ENCODE measurements at regions not wholly inside any gene's neighbourhood (a gene's known extent, or its start where the extent isn't known, plus 50 kb on each side); places are given as distances from the start of the nearest gene placed in this dataset.

DNA sequence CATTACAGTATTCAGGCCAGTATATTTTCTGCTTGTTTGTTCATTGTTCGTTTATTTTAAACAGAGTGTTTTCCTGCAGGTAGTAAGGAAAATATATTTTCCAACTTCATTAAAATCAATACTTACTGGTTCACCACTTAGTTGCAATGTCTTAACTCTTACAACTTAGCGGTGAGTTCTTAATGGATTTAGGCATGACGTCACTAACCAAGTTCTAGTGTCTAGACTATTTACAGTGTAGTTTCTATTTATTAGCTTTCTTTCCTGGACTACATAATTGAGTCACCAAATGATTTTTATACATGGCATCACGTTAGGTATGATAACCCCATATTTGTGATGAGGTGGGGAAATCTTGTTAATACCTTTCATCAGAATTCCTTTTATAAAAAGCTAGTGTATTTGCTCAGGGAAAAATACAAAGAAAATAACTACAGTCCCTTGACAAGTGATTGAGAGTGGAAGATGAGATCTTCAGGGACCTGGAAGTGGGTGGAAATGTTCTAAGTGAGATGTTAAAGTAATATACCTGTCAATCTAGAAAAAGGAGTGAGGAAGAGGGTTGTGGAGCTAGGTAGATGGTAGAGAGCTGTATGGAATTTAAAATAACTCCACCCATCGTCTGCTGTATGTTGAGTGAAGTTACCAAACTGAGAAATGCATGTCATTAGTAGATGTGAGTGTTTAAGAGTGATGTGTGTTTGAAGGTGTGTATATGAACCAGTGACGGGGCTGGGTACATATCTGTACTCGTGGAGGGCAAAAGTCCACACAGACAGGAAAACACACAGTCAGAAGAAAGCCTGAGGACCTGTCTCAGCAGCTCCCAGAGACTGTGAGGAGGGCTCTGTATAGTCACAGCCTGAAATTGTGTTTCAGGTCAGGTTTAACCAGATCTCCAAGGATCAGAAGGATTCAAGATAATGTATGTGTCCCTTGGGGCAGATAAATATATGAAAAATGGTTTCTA lies 197.6 kb upstream of the ADAMTS5 start:
- no peak for DNase-seq (ENCODE audit: low spot score)

DNA sequence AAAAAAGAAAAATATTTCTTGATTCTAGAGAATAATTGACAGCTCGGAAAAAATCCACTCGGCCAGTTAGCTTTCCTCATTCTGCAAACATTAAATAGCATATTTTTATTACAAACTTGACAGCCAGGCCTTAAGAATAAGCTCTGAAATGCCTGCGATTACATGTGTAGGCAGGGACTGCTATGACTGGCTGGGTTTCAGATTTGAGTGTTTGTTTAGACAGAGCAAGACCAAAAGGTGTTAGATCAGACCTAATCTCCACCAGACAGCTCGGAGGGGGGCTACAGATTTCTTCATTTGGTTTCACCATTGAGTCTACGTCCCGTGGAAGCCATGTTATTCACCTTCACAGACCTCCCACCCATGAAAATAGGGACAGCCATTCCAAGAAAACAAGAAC lies 192.1 kb upstream of the ADAMTS5 start:
- DNase-seq (ENCODE audit: low spot score): no peak

DNA sequence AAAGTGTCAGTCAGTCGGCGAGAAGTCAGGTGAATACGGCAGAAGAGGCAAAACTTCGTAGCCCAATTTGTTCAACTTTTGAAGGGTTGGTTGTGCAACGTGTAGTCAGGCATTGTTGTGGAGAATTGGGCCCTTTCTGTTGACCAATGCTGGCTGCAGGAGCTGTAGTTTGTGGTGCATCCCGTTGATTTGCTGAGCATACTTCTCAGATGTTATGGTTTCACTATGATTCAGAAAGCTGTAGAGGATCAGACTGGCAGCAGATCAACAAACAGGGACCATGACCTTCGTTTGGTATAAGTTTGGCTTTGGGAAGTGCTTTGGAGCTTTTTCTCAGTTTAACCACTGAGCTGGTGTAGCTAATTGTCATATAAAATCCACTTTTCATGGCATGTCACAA lies 190.2 kb upstream of the ADAMTS5 start:
- DNase-seq (ENCODE audit: low spot score): no peak

DNA sequence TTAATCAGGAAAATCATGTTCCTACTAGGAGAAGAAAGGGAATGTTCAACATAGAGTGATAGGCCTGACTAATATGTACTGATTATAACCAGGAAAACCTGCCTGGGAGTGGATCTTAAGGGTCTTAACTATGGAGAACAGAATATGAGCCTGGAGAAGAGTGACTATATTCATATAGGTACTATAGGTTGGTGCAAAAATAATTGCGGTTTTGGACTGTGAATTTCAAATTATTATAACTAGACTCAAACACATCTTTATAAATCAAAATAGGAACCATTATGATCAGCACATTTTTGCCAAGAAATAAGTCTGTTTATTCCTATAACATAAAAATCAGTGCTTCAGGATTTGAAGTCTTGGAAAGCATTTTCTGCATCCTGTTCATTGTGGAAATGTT lies 189.8 kb upstream of the ADAMTS5 start:
- no peak for DNase-seq (ENCODE audit: low spot score)

DNA sequence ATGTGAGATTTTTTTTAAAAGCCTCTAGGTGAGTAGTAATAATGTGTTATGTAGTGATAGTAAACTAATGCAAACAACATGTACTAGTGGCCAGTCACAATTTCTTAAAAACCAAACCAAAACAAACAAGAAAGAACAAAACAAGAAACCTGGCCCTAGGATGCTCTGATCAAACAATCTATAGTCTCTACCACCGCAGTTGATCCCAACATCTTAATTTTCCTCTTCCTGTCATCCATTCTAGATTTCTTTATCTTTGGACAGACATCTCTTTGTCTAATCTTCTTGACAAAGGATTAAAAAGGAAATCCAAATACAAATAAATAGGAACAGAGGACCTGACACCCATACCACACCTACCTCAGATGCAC lies 188.2 kb upstream of the ADAMTS5 start:
- no peak for DNase-seq (ENCODE audit: low spot score)

DNA sequence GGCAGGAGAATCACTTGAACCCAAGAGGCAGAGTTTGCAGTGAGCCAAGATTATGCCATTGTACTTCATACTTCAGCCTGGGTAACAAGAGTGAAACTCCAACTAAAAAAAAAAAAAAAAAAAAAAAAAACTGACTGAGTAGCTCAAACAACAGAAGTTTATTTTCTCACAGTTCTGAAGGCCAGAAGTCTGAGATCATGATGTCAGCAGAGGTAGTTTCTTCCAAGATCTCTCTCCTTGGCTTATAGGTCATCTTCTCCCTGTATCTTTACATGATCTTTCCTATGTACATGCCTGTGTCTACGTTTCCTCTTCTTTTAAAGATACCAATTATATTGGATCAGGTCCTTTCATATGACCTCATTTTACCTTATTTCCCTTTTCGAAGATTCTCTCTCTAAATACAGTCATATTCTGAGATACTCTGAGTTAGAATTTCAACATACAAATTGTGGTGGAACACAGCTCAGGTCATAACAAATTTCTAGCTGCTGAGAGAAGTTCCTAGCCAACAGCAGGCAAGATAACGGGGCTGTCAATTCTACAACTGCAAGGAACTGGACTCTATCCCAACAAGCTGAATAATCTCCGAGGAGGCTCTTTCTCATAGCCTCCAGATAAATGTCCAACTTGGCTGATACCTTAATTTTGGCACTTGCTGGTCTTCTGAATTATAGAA lies 187.7 kb upstream of the ADAMTS5 start:
- DNase-seq (ENCODE audit: low spot score): no peak

DNA sequence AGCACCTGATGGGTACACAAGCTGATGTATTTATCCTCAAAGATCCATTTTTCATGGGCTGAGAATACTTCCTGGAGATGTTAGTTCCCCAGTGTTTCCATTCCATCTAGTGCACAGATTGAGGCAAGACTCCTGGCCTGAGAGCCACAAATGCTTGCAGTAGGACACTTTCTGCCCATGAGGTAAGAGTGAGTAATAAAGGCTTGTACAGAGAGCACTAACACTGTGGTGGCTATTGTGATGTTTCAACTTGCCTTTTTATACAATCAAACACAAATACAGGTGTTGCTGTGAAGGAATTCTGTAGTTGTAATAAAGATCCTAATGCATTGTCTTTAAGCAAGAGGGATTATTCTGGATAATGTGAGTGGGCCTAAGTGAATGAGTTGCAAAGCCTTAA lies 186.1 kb upstream of the ADAMTS5 start:
- DNase-seq (ENCODE audit: low spot score): no peak

DNA sequence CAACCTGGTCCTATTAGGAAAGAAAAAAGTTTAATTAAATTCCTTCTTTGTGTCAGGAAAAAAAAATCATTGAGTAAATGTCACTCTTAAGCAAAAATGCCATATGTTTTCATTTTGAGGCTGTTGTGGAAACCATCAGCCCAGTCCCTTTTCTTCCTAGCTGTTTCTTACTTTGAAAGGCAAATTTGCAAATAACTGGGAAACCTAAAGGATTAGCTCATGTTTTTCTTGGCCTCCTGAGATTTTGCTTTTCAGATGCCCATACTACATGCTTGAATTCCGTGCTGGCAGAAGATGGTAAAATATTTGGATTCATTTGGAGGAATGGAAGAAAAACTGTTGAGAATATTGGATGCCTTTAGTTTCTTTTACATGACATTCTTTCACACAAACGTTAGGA lies 182.1 kb upstream of the ADAMTS5 start:
- no peak for DNase-seq (ENCODE audit: low spot score)

DNA sequence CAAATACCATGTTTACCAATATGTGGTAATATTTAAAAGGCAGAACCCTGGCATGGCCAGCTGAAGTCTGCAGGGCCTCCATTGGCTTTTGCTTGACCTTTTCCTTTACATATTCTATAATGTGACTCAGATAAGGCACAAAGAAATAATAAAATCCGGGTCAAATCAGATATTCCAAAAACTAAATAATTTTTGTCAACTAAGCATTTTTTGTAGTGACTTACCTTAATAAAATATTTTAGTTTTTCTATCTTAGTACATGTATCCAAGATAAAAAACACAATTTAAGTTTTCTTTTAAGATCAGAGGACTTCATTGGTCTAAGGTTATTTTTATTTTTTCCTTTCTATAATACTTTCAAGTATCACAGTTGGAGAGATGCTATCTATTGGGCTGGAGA lies 179.4 kb upstream of the ADAMTS5 start:
- no peak for DNase-seq (ENCODE audit: low spot score)

DNA sequence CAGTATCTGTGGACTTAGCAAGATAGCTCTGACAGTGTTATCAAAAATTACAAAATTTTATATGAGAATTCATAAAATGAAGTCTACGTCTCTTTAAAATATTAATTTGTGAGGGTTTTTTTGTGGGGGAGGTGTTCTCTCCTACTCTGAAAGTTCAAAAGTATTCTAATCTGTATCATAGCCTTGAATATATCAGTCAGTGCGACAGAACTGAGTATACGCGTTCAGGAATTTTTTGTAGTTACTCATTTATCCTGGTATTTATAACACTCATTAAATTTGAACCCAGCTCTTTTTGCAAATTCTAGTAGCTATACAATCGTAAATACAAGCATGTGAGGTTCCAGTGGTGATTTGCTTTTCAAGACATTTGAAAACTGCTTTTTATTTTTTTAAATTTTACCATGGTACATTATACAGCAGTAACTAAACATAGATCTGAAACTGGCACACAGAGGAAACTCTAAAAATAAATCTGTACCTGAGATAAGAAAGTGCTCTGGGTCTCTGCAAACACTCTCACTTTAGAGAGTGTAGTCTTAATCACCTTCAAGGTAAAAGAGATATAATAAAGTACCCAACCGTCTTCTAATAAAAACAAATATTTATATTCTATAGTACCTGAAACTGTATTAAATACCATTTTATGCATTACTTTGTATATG lies 178.4 kb upstream of the ADAMTS5 start:
- no peak for DNase-seq (ENCODE audit: low spot score)

DNA sequence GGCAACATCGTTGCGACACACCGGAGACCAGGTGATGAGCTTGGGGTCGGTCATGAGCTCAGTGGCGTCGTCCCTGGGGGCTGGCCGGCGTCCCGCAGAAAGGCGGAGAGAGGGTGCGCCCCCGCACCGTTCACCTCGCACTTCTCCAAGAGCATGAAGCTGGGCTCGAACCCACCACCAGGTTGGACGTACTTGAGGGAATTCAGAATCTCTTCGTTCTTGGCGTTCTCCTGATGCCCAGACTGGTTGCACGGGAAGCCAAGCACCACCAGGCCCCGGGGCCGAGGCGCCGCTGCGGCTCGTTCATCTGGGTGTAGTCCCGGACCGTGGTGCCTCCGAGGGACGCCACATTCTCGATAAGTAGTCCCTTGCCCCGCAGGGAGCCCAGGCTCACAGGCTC lies 176.6 kb upstream of the ADAMTS5 start:
- DNase-seq (ENCODE audit: low spot score): no peak

DNA sequence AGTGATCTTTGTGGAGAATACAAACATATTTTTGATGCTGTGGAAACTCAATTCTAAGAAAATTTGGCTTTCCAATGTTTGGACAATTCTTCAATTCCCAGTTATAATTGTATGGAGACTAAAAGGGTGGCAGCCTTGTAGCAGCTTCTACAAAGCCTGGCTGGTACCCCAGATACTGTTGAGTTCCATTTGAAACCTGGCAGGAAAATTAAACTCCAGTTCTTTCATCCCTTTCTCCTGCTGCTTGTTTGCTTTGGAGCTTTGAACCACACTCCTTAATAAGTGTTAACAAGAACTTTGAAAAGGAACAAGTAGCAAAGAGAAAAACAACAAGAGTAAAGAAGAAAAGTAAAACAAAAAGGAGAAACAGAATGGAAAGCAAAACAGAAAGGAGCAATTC lies 172.6 kb upstream of the ADAMTS5 start:
- DNase-seq (ENCODE audit: low spot score): no peak

DNA sequence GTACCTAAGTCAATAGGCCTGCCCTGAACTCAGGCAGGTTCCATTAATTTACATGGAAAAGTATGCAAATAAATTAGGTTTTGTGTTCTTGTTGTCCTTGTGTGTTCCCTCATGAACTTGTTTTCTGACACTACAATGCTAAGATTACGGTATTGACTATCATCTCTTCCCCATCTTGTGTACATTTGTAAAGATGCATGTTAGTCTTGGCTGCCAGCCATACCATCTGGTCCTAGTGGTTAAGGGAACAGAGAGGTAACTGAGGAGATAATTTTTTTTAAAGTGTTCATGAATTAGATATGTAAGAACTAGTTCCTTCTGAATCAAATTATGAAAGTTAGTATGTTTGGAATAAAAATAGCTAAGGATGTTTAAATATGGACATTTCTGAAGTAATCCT lies 167.6 kb upstream of the ADAMTS5 start:
- no peak for DNase-seq (ENCODE audit: low spot score)

DNA sequence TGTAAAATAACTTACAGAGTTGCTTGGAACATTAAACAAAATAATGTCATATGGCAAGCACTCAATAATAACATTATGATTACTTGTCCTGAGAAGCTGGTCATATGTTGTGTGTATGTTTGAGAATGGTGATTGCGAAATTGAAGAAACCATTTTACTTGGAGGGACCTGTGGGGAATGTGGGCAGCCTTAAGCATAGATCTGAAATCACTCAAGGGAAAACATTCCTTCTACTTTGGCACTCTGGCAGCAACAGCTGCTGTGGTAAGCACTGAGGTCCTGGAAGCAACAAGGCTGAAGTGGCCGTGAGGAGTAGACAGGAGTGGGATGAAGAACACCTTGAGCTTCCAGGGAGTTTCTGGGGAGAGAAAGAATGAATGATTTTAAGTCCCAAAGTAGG lies 165.4 kb upstream of the ADAMTS5 start:
- no peak for DNase-seq (ENCODE audit: low spot score)

DNA sequence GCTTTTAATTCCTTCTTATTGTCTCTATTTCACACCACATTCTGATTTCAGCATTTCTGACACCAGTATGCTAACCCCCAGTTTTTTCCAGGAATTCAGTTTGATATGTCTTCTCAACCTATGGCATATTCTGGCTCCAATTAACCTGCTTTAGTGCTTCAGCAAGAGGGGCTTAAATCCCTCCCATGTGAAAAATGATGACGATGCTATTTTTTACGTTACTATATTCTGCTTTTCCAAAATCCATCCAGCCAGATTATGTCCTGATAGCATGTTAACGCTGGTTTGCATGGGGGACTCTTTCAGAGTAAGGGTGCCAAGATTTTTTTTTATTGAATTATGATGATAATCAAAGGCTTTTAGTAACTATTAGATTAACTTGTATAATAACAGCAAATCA lies 163.3 kb upstream of the ADAMTS5 start:
- no peak for DNase-seq (ENCODE audit: low spot score)

DNA sequence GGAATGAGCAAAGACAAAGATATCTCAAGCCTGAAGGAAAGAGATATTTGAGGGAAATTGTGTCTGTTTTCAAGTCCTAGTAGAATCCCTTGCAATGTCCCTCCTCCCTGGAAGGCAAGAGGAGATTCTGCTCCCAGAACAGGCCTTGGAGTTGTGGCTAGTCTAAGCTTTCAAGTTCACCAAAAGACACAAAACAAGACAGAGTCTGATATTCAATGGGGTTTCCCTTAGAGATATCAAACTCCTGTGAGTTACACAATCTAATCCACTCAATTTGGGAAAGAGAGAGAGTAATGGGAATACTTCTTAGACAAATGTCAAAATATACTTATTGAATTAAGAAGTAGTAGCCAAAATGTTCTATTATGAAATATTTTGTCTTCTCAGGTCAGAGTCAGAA lies 162.8 kb upstream of the ADAMTS5 start:
- no peak for DNase-seq (ENCODE audit: low spot score)

DNA sequence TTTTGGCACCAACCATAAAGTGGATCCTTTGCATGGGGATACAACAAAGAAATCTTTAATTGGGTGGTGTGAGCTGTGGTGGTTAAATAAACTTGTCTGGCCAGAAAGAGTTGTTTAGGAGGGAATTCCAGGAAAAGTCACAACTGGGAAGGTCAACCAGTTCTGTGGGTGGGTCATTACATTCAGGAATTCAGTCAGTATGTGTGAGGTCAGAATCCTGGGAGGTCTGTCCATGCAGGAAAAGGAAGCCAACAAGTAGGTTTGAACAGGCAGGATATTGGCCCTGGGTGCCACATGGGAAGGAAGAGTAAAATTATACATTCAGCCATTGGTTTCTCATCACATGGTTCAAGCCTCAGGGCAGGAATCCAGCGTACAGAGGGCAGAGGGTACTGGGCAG lies 162.3 kb upstream of the ADAMTS5 start:
- DNase-seq (ENCODE audit: low spot score): no peak

DNA sequence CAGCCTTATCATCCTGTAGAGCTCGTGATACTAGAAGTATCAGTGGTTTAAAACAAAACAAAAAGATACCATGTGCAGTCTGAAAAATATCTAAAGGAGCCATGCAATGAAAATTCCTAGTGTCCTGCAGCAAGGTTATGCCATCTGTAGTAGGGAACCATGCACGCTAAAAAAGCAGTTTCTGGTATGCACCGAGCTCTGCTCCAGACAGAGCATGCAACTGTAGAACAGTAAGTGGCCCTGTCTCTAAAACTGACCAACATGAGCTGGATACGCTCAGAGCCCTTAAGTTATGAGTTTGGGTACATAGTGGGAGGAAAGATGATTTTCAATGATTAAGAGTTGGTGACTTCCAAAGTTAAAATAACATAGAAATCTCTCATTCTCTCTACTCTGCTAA lies 159.3 kb upstream of the ADAMTS5 start:
- DNase-seq (ENCODE audit: low spot score): no peak

DNA sequence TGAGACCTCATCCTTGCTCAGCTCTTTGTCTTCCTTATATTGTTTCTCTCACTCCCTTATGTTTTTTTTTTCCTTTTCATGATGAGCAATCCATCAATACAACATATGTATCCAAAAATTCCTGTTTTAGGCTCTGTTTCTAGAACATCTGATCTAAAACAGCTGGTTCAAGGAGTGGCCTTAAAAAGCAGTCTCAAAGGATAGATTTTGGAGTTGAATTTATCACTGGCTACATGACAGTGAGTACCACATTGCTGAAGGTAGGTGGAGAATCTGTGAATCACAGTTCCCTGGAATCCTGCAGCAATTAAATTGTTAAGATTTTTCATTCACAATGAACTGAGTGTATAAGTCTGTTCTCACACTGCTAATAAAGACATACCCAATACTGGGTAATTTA lies 155.8 kb upstream of the ADAMTS5 start:
- DNase-seq (ENCODE audit: low spot score): no peak

DNA sequence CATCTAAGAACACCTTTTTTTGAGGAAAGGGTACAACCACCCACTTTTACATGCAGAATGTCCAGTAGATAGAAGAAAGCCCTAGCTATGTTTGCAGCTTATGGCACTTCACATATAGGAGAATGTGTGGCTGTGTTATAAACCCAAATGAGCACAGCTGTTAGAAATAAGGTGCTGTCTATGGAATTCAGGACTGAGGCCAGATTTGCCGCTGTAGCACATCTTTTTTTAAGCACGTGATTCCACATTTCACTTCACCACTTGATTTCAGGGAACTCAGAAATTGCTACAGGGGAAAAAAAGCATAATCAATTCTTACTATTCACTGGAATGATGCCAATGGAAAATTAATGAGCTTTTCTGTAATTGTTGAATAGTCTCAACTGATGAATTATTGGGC lies 147.2 kb upstream of the ADAMTS5 start:
- DNase-seq (ENCODE audit: low spot score): no peak

DNA sequence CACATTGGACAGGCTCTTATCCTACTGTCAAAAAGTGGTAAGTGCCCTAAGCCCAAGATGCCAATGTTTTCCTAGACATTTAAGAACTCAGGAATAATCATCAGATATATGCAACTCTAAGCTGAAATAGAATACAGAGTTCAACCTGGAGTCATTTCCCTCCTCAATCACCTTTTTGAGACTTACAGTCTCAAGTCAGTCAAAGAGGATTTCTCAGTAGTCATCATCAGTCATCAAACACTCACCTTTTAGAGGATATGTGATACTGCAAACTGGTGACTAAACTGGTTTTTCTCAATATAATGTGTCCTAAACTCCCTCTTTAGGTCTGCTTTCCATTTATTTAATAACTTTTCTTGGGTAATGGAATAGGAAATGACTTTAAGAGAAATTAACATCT lies 145.3 kb upstream of the ADAMTS5 start:
- DNase-seq (ENCODE audit: low spot score): no peak

DNA sequence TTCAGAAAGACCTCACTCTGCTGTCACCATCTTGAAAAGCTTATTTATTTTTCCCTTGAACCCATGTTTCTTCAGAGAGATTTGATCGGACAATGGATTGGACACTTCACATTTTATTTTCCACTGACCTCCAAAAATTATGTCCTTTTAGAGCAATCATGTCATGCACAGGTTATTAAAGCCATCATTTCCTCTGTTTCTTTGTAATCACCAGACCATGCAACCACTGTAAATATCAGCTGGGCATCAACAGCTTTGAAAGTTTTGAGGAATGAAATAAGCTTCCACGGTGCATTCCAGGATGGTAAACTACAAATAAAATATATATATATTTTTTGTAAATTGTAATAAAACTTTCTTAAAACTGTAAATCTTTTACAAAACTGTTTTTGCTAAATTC lies 144.1 kb upstream of the ADAMTS5 start:
- no peak for DNase-seq (ENCODE audit: low spot score)

DNA sequence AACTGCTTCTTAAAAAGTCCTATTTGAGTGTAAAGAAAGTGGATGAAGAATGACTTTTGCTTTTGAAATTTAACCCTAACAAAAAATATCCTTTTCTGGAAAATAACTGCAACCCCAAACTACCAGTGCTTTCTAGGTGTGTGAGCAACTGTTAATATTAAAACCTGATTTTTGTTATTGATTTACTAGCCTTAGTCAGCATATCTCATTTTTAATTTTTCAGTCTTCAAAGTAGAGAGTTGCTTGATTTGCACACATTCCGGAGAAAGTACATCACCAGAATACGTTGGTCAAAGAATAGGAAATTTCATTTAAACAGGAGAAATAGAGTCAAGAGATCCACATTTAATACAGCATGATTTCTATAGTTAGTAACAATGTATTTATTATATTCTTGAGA lies 141.8 kb upstream of the ADAMTS5 start:
- DNase-seq (ENCODE audit: low spot score): no peak
